Gastroesophageal sphincter (tissue), 3 donors: ENCODE measurements at regions not wholly inside any gene's neighbourhood (a gene's known extent, or its start where the extent isn't known, plus 50 kb on each side); places are given as distances from the start of the nearest gene placed in this dataset.
"Not testable (repeated sequence)": the region's sequence is repeated elsewhere in the genome, so short reads cannot be mapped to it uniquely, and the experiment has no call there.

ENCODE experiments used
- CTCF ChIP-seq, 4 experiments: fragments of 200-600 bp in 2 of 4; fragments of 450-650 bp in 2 of 4; sonication (generic) in 1 of 4; IDR thresholded peaks; one replicate each; pipeline ENCODE4 v1.5.1; 2017 to 2019; ENCODE audit warnings: antibody characterized with exemption in 4 of 4, mild to moderate bottlenecking in 2 of 4, moderate library complexity in 2 of 4
- POLR2A ChIP-seq, 2 donors: fragments of 450-650 bp; IDR thresholded peaks; one replicate each; pipeline ENCODE4 v1.6.1; 2017; ENCODE audit warnings: antibody characterized with exemption in 2 of 2, mild to moderate bottlenecking in 2 of 2, moderate library complexity in 1 of 2

- not testable (repeated sequence) for TF ChIP-seq CTCF, POLR2A (IDR thresholded peaks at IDR 0.05)
These were observed 306.5 kb downstream of the SFMBT2 start for GRCh38 chr10:7104379-7104778.
